ENCODE measurements at regions not wholly inside any gene's neighbourhood (a gene's known extent, or its start where the extent isn't known, plus 50 kb on each side); places are given as distances from the start of the nearest gene placed in this dataset.
"Not testable (repeated sequence)": the region's sequence is repeated elsewhere in the genome, so short reads cannot be mapped to it uniquely, and the experiment has no call there.

DNA sequence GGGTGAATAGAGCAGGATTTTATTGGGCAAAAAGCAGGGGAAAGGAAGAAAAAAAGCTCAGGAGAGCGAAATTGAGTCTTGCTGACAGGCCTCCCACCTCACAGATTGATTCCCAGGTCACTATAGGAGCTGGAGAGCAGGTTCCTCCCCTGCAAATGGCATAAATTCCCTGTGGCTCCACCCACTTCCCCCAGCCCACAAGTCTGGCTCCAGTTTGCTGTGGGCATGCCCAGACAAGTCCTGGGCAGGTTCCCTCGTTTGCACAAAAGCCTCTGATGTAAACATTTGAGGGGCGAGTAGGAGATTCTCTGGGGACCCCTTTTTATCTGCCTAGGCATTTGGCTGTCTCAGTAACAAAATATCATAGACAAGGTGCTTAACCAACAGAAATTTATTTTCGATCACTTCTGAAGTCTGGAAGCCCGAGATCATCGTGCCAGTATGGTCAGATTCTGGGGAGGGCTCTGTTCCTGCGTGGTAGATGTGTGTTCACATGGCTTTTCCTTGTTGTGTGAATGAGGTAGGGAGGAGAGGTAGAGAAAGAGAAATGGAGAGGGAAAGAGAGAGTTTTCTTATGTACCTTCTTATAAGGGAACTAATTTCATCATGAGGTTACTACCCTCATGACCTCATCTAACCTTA lies 614.5 kb downstream of the MAT2B start:
- DNase-seq (ENCODE audit: low spot score): no peak

GRCh38 chr5:164127527-164127926 lies 622.1 kb downstream of the MAT2B start:
- no peak for DNase-seq (ENCODE audit: low spot score)

GRCh38 chr5:164132358-164132757 lies 626.9 kb downstream of the MAT2B start:
- no peak for DNase-seq (ENCODE audit: low spot score)

- DNase-seq (ENCODE audit: low spot score): no peak
These were observed 631.7 kb downstream of the MAT2B start for GRCh38 chr5:164137095-164137494.

- DNase-seq (ENCODE audit: low spot score): no peak
These were observed 634.0 kb downstream of the MAT2B start for GRCh38 chr5:164139423-164139822.

GRCh38 chr5:164145458-164145857 lies 640.0 kb downstream of the MAT2B start:
- no peak for DNase-seq (ENCODE audit: low spot score)

DNA sequence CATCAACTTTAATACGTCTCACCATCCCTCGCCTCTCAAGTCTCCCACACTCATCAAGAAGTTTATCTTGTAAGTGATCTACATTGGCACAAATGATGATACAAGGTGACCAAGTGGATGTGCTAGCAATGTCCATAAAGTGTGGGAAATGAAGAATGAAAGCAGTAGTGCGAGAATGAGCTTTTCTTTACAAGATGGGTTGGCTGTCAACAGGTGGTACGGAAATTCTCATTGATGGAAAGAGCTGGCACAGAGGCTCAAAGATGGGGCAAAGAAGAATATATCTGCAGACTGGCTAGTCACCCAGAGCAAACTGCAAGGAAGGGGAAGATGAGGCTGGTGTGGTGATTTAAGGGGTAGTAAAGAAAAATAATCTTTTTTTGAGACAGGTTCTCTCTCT lies 640.8 kb downstream of the MAT2B start:
- DNase-seq (ENCODE audit: low spot score): no peak

DNA sequence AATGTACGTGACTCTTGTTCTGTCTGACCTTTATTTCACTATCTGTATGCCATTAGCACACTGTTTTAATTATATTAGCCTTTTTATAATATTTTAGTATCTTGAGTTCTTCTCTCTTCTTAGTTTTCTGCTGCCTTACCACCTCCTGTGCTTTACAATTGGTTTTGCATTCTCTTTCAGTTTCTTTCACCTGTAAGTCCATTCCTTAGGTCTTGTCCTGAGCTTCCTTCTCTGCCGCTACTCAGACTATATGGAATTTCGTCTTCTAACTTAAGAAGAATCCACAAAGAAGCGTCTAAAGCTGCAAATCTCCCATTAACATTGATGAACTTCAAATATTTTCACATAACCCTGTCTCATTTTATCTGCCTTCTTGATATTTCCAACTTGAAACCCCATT lies 642.9 kb downstream of the MAT2B start:
- no peak for DNase-seq (ENCODE audit: low spot score)

GRCh38 chr5:164152539-164152938 lies 647.1 kb downstream of the MAT2B start:
- not testable (repeated sequence) for DNase-seq (ENCODE audit: low spot score)

DNA sequence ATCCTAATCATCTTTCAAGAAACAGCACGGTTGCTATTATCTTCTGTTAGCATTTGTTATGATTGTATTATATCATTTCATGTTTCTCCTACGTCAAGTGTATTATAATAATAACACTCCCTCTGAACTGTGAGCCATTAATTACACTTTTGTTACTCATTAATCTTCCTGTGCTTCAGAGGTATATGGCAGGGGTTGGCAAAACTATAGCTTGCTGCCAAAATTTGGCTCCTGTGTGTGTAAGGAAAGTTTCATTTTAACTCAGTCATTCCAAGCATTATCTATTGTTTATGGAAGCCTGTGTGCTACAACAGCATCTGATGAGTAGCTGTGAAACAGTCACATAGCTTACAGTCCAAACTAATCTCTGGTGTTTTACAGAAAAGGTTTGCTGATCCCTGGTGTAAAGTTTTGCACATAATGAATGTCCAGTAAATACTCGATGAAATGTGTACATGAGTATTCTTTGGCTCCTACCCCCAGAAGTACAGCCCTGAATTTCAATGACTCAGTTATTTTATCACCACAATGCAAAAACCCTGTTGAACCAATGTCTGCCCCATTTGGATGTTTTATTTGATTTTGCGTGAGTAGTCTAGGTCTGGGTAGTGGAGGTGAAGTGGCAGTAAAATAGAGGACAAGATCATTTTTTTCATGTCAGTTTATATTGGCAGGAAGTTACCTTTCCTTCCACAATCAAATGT lies 648.2 kb downstream of the MAT2B start:
- no peak for DNase-seq (ENCODE audit: low spot score)

DNA sequence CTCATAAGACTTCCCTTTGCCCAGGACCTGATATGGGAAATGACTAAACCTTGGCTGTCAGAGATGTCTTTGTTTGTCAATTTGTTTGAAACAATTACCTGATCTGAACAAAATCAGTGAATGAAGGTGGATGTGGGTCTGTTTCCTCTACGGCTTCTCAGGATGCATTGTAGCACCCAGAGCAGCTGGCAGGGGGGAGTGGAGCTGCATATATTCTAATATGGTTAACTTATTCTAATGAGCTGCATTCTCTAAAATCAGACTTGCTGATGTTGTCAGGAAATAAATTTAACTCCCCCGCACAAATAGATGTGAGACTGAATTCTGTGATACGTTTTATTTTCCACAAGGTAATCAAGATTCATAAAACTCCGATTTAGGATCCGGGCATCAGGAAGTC lies 665.4 kb downstream of the MAT2B start:
- DNase-seq (ENCODE audit: low spot score): no peak

DNA sequence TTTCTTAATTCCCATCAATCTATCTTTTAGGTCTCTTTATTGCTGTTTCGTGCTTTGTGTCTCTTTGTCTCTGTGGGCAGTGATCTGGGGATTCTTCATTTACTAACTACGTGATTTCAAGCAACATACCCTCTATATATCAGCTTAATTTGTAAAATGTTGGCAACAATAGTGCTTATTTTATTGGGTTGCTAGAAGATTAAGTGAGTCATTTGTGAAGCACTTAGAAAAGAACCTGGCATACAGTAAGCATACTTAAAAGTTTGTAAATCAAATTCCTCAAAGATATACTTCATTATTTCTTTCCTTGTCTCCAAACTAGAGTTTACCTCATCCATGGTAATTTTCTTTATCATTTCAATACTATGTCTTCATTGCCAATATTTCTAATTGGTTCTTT lies 669.7 kb downstream of the MAT2B start:
- DNase-seq (ENCODE audit: low spot score): no peak

- no peak for DNase-seq (ENCODE audit: low spot score)
These were observed 674.0 kb downstream of the MAT2B start for GRCh38 chr5:164179406-164179805.

DNA sequence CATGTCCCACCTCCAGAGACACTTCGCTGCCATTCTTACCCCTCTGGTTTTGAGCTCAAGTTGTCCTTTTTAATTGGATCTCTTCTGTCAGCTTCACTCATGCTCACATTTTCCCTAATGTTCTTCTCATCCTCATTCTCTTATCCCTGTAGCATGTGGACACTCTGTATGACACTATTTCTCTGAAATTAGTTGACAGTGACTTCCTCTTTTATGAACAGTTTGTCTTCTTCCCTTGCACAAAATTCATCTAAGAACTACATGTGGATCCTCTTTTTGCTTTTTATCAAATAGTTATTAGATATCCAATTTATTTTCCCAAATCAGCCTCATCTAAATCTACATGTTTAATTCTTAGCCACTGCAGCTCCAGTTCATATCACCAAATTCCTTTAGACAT lies 676.2 kb downstream of the MAT2B start:
- no peak for DNase-seq (ENCODE audit: low spot score)

GRCh38 chr5:164184158-164184557 lies 678.7 kb downstream of the MAT2B start:
- DNase-seq (ENCODE audit: low spot score): no peak

DNA sequence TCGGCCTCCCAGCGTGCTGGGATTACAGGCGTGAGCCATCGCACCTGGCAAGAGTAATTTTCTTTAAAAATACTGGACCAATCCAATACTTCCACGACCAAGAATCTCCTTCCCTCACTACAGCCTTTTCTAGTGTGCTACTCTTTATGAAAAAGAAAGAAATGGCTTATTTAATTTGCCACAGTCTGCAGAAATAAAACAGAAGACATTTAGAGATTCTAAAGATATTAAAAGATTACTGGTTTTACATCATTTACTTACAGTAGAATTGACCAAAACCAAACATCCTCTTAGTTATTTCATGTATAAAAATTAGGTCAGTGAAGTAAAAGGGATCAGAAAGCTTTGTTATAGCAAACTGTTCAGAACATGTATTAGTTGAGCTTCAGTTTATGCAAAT lies 679.6 kb downstream of the MAT2B start:
- DNase-seq (ENCODE audit: low spot score): no peak

DNA sequence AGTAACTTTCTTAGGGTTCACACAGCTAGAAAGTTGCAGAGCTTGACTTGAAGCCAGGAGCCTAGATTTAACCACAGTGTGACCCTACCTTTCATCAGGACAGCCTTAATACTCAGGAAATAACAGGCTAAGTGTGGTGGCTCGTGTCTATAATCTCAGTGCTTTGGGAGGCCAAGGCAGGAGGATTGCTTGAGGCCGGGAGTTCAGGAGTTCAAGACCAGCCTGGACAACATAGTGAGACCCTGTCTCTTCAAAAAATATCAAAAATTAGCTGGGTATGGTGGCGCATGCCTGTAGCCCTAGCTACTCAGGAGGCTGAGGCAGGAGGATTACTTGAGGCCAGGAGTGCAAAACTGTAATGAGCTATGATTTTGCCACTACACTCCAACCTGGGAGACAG lies 681.1 kb downstream of the MAT2B start:
- no peak for DNase-seq (ENCODE audit: low spot score)

DNA sequence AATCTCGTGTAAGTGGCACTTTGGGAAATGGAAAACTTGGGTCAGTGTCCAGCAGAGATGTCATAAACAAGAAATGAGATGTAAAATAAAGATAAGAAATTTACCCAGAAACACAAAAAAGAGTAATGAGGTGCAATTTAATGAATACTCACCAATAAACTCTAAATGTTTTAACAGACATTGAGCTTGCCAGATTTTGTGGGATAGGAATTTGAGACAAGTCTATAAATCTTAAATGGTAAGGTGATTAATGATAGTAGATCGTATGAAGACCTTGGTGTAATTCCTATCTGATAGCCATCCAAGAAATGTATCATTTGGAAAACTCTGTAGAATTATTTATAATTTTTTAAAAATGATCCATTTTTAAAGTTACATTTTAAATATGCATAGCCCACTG lies 682.4 kb downstream of the MAT2B start:
- no peak for DNase-seq (ENCODE audit: low spot score)

- DNase-seq (ENCODE audit: low spot score): no peak
These were observed 683.3 kb downstream of the MAT2B start for GRCh38 chr5:164188733-164189148.

DNA sequence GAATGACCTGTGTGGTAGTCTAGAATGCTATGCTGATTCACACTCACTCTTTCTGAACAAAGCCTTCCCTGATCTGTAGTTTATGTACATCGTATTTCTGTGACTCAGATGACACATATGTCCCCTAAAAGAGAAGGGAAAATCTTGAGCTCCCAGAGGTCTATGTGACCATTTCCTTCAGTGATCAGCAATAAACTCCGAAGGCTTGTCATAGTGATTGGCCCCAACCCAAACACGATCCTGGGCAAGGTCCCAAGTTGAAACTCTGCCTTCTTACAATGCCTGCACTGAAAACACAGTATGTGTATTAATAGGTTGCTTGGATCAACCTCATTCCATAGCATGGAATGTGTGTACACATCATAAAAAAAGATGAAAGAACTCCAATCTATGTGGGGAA lies 685.8 kb downstream of the MAT2B start:
- no peak for DNase-seq (ENCODE audit: low spot score)

DNA sequence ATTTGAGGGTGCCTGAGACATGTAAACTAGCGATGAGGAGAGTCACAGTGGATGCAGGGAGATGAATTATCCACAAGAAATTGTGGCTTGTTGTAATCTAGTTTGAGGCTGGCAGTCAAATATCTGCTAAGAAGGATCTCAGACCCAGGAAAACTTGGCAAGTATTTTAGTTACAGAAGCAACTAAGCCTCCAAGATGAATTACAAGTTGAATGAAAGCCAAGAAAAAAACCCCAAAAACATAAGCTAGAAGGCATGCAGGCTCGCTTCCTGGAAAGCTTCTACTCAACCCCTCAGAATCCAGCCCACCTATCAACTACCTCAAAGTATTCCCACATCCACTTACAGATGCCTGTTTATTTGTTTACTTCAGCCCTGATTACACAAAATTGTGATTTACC lies 696.9 kb downstream of the MAT2B start:
- DNase-seq (ENCODE audit: low spot score): no peak

- DNase-seq (ENCODE audit: low spot score): peak; percentile 2
These were observed 698.3 kb downstream of the MAT2B start for GRCh38 chr5:164203581-164204225.

GRCh38 chr5:164204338-164204946 lies 699.0 kb downstream of the MAT2B start:
- no peak for DNase-seq (ENCODE audit: low spot score)

Data from RKO (cell line).